Panc1 (cell line): ENCODE measurements at regions not wholly inside any gene's neighbourhood (a gene's known extent, or its start where the extent isn't known, plus 50 kb on each side); places are given as distances from the start of the nearest gene placed in this dataset.

Source experiments
- ATAC-seq: fragments of 200-7000 bp; cut with Tn5 transposase; 2 replicates; pipeline ENCODE4 v1.9.1; 2020; ENCODE audit warnings: mild to moderate bottlenecking, moderate library complexity
- BruUV-seq: library from RNA; stranded (reverse); fragments of 400-500 nt; replicated peaks from 2 replicates; lab custom pipeline; 2021; lab: Mats Ljungman, UMichigan
- CTCF ChIA-PET: fragments of 300-600 bp; sonication (Branson Sonifier 250); formaldehyde crosslinking; loops from one replicate; lab custom pipeline; 2022; ENCODE audit warnings: antibody characterized with exemption; lab: Charles Lee
- POLR2A ChIA-PET: fragments of 300-600 bp; sonication (Branson Sonifier 250); formaldehyde crosslinking; loops from one replicate; lab custom pipeline; 2022; ENCODE audit warnings: antibody characterized with exemption; lab: Charles Lee
- DNase-seq: peaks from one replicate; pipeline ENCODE4 v3.0.0-alpha.2; 2010; ENCODE audit warnings: low read depth, low spot score
- H3K27ac ChIP-seq: 2 replicates; pipeline ENCODE4 v1.5.1; 2011; ENCODE audit warnings: mild to moderate bottlenecking, low read length, inconsistent platforms
- H3K27me3 ChIP-seq: fragments of 200-500 bp; sonication (Bioruptor generic); 2 replicates; pipeline ENCODE4 v1.6.0; 2014; ENCODE audit warnings: low read length, inconsistent platforms; ENCODE audit not compliant: control insufficient read depth, insufficient read depth
- H3K36me3 ChIP-seq: fragments of 200-500 bp; sonication (Bioruptor generic); 2 replicates; pipeline ENCODE4 v1.5.1; 2014; ENCODE audit warnings: inconsistent platforms, mild to moderate bottlenecking, low read length, moderate library complexity; ENCODE audit not compliant: control insufficient read depth, insufficient read depth
- H3K4me1 ChIP-seq: 2 replicates; pipeline ENCODE4 v1.5.1; 2011; ENCODE audit warnings: inconsistent platforms, mild to moderate bottlenecking, low read length, moderate library complexity; ENCODE audit not compliant: control insufficient read depth, insufficient read depth
- H3K4me3 ChIP-seq, 2 experiments: 2 replicates each; pipeline ENCODE4 v1.5.1; 2011 to 2012; ENCODE audit warnings: low read depth in 2 of 2, low read length in 2 of 2, mild to moderate bottlenecking in 2 of 2, inconsistent platforms in 1 of 2, moderate library complexity in 1 of 2
- H3K9me3 ChIP-seq: fragments of 200-500 bp; sonication (Bioruptor generic); 2 replicates; pipeline ENCODE4 v1.5.1; 2014; ENCODE audit warnings: low read depth, mild to moderate bottlenecking, inconsistent platforms, low read length, moderate library complexity; ENCODE audit not compliant: control insufficient read depth, insufficient read depth
- POLR2AphosphoS5 ChIP-seq: IDR thresholded peaks from 2 replicates; pipeline ENCODE4 v1.6.1; 2012; ENCODE audit warnings: mild to moderate bottlenecking, low read depth, low read length, moderate library complexity
- SIN3A ChIP-seq: IDR thresholded peaks from 2 replicates; pipeline ENCODE4 v1.6.1; 2012; ENCODE audit warnings: low read depth, mild to moderate bottlenecking, low read length, moderate library complexity, borderline replicate concordance; ENCODE audit not compliant: insufficient read depth
- TCF7L2 ChIP-seq: IDR thresholded peaks from 2 replicates; pipeline ENCODE4 v1.6.1; 2011; ENCODE audit warnings: mild to moderate bottlenecking, low read depth, low read length, inconsistent platforms
- in situ Hi-C: cut with HindIII; loops from 2 replicates; pipeline ENCODE4 v1.10.0; 2016; ENCODE audit warnings: low sequenced_read_pairs, low pct_unique_long_range_greater_than_20kb
- intact Hi-C: fragments of 100-400 bp; cut with micrococcal nuclease; formaldehyde crosslinking; loops from one replicate; pipeline ENCODE4 v1.10.0; 2022; ENCODE audit not compliant: unreplicated experiment
- TF ChIP-seq, protein P1 (sequence below): fragments of 450-650 bp; IDR thresholded peaks from 2 replicates; pipeline ENCODE4 v1.5.1; 2017; ENCODE audit warnings: mild to moderate bottlenecking
- TF ChIP-seq, protein P2 (sequence below), 2 experiments: IDR thresholded peaks; 2 replicates each; pipeline ENCODE4 v1.6.1; 2011 to 2012; ENCODE audit warnings: low read depth in 2 of 2, control low read depth in 1 of 2, low read length in 1 of 2, mild to moderate bottlenecking in 1 of 2, moderate library complexity in 1 of 2; ENCODE audit not compliant: insufficient read depth in 1 of 2

DNA sequence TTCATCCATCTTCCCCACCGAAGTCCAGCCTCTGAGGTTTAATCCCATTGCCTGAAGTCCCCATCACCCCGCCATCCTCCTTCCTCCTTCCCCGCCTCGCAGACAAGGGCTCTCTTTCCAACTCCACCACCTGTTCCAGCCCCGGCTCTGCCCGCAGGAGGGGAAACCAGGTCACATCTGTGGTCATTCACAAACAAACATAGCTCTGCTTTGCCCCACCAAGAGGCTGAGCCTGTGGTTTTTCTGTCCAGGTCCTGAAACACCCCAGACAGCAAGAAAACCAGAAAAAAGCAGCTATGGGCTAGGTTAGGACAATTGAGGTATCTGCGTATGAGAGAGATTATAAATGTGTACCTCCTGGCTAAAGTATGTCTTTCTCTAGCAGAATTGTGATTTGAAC, 144.7 kb downstream of the GLI2 start:
- Histone ChIP-seq H3K9me3 (no peaks in the 10 kb centered on the region), H3K4me3 (no peak overlapping the region), H3K27ac (no peak overlapping the region), H3K4me1 (no peaks in the 10 kb centered on the region; the same call in 1 of the 2 replicates), H3K36me3 (no peaks in the 10 kb centered on the region), H3K27me3 (no peaks in the 10 kb centered on the region)
- ChIA-PET CTCF (no interaction called here), POLR2A (no interaction called here)
- ATAC-seq (no peak), DNase-seq (no peak)
- BruUV-seq = no TSS peak
- in situ Hi-C loops (no loop called here), intact Hi-C loops (no loop called here)
- TF ChIP-seq TCF7L2 (no peak), SIN3A (no peak), POLR2AphosphoS5 (no peak)
- TF ChIP-seq, protein P1, sequence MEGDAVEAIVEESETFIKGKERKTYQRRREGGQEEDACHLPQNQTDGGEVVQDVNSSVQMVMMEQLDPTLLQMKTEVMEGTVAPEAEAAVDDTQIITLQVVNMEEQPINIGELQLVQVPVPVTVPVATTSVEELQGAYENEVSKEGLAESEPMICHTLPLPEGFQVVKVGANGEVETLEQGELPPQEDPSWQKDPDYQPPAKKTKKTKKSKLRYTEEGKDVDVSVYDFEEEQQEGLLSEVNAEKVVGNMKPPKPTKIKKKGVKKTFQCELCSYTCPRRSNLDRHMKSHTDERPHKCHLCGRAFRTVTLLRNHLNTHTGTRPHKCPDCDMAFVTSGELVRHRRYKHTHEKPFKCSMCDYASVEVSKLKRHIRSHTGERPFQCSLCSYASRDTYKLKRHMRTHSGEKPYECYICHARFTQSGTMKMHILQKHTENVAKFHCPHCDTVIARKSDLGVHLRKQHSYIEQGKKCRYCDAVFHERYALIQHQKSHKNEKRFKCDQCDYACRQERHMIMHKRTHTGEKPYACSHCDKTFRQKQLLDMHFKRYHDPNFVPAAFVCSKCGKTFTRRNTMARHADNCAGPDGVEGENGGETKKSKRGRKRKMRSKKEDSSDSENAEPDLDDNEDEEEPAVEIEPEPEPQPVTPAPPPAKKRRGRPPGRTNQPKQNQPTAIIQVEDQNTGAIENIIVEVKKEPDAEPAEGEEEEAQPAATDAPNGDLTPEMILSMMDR = no peak
- TF ChIP-seq, protein P2, sequence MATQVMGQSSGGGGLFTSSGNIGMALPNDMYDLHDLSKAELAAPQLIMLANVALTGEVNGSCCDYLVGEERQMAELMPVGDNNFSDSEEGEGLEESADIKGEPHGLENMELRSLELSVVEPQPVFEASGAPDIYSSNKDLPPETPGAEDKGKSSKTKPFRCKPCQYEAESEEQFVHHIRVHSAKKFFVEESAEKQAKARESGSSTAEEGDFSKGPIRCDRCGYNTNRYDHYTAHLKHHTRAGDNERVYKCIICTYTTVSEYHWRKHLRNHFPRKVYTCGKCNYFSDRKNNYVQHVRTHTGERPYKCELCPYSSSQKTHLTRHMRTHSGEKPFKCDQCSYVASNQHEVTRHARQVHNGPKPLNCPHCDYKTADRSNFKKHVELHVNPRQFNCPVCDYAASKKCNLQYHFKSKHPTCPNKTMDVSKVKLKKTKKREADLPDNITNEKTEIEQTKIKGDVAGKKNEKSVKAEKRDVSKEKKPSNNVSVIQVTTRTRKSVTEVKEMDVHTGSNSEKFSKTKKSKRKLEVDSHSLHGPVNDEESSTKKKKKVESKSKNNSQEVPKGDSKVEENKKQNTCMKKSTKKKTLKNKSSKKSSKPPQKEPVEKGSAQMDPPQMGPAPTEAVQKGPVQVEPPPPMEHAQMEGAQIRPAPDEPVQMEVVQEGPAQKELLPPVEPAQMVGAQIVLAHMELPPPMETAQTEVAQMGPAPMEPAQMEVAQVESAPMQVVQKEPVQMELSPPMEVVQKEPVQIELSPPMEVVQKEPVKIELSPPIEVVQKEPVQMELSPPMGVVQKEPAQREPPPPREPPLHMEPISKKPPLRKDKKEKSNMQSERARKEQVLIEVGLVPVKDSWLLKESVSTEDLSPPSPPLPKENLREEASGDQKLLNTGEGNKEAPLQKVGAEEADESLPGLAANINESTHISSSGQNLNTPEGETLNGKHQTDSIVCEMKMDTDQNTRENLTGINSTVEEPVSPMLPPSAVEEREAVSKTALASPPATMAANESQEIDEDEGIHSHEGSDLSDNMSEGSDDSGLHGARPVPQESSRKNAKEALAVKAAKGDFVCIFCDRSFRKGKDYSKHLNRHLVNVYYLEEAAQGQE (IDR thresholded peaks at IDR 0.05; ENCODE audit: insufficient read depth in 1 of 2, low read depth in 2 of 2, low read length in 1 of 2) = no peak

DNA sequence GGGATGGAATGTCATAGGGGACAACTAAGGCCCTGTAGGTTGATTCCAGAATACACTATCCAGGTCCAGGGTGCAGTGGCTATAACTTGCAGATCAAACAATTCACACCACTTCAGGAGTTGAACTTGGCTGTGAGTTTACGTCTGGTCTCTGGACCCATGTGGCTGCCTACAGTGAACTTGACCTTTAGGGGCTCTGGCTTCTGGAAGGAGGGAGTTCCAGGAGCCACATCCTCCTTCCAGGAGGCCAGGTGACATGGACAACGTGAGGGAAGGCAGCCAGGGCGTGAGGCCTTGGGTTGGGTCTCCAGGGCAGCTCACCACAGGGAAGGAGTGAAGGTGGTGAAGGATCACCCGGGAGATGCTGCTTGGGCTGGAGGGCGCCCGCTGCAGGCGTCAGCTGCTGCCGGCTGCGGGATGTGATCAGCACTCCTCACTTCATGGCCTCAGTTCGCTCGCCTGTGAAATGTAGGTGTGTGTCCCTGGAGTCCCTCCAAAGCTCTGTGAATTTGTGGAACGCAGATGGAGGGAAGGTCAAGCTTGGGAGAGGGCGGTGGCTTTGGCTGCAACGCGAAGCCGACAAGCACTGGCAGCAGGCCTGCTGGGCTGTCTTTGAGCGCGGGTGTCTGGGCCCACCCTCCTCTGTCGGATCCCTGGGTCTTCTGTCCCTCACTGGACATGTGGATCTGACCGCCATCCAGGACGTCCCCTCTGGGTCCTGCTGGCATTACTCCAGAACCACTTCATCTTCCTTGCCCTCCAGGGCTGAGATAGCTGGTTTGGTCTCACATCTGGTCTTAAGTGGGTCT, 146.5 kb downstream of the GLI2 start:
- no TSS peak for BruUV-seq
- Histone ChIP-seq H3K36me3 (no peaks in the 10 kb centered on the region), H3K4me1 (no peaks in the 10 kb centered on the region), H3K9me3 (no peaks in the 10 kb centered on the region), H3K27ac (no peak overlapping the region), H3K27me3 (no peaks in the 10 kb centered on the region), H3K4me3 (no peak overlapping the region)
- ChIA-PET POLR2A (no interaction called here), CTCF (no interaction called here)
- no peak for DNase-seq
- TF ChIP-seq, protein P1 = no peak
- TF ChIP-seq POLR2AphosphoS5 = no peak
- TF ChIP-seq SIN3A = no peak
- TF ChIP-seq, protein P2 (IDR thresholded peaks at IDR 0.05; ENCODE audit: insufficient read depth in 1 of 2, low read depth in 2 of 2, low read length in 1 of 2) = no peak
- no peak for TF ChIP-seq TCF7L2
- intact Hi-C loops = no loop called here
- in situ Hi-C loops = no loop called here
- ATAC-seq = peak; percentile 33; the same call in 1 of the 2 replicates
